WTC11 (cell line): ENCODE measurements at regions not wholly inside any gene's neighbourhood (a gene's known extent, or its start where the extent isn't known, plus 50 kb on each side); places are given as distances from the start of the nearest gene placed in this dataset.

Source experiments
- ATAC-seq: fragments of 200-7000 bp; cut with Tn5 transposase; 2 replicates; pipeline ENCODE4 v1.10.0; 2021; ENCODE audit warnings: mild to moderate bottlenecking, moderate library complexity
- CTCF ChIA-PET: fragments of 300-600 bp; sonication (Branson Sonifier 250); formaldehyde crosslinking; loops from one replicate; lab custom pipeline; 2021; ENCODE audit warnings: antibody characterized with exemption; lab: Charles Lee
- POLR2A ChIA-PET: fragments of 350-600 bp; sonication (Branson Sonifier 250); formaldehyde crosslinking; loops from one replicate; lab custom pipeline; 2021; ENCODE audit warnings: antibody characterized with exemption; lab: Charles Lee
- DNase-seq: peaks from one replicate; pipeline ENCODE4 v3.0.0; 2021; ENCODE audit warnings: low spot score
- H3K27ac Mint-ChIP-seq: 2 replicates; pipeline ENCODE4 v1.8.0; 2021; ENCODE audit warnings: mixed read lengths
- H3K27me3 Mint-ChIP-seq: 2 replicates; pipeline ENCODE4 v1.8.0; 2021; ENCODE audit warnings: low read depth, mild to moderate bottlenecking, moderate library complexity, mixed read lengths
- H3K36me3 Mint-ChIP-seq: 2 replicates; pipeline ENCODE4 v1.8.0; 2021; ENCODE audit warnings: mixed read lengths
- H3K4me1 Mint-ChIP-seq: 2 replicates; pipeline ENCODE4 v1.8.0; 2022; ENCODE audit warnings: mixed read lengths
- H3K4me3 Mint-ChIP-seq: 2 replicates; pipeline ENCODE4 v1.8.0; 2021; ENCODE audit warnings: mild to moderate bottlenecking, moderate library complexity, mixed read lengths
- H3K9me3 Mint-ChIP-seq: 2 replicates; pipeline ENCODE4 v1.8.0; 2021; ENCODE audit warnings: mixed read lengths
- ELF4 ChIP-seq: sonication (generic); formaldehyde crosslinking; IDR thresholded peaks from 2 replicates; pipeline ENCODE4 v1.8.1; 2022; ENCODE audit warnings: low read depth, mild to moderate bottlenecking, moderate library complexity, missing genetic modification reagents
- FOXP1 ChIP-seq: sonication (generic); formaldehyde crosslinking; IDR thresholded peaks from 2 replicates; pipeline ENCODE4 v1.8.0; 2022; ENCODE audit warnings: missing genetic modification reagents, mild to moderate bottlenecking, moderate library complexity, borderline replicate concordance
- GTF2I ChIP-seq: fragments of 250-450 bp; sonication (Bioruptor Pico); conservative IDR thresholded peaks from 2 replicates; pipeline ENCODE4 v1.4.0; 2021; ENCODE audit warnings: mild to moderate bottlenecking
- JUN ChIP-seq: sonication (generic); formaldehyde crosslinking; IDR thresholded peaks from 2 replicates; pipeline ENCODE4 v1.8.0; 2023; ENCODE audit warnings: mild to moderate bottlenecking, missing genetic modification reagents
- NR2C2 ChIP-seq: sonication (generic); formaldehyde crosslinking; IDR thresholded peaks from 2 replicates; pipeline ENCODE4 v1.8.0; 2022; ENCODE audit warnings: mild to moderate bottlenecking, missing genetic modification reagents
- NR3C1 ChIP-seq: sonication (generic); formaldehyde crosslinking; conservative IDR thresholded peaks from 2 replicates; pipeline ENCODE4 v1.8.1; 2023; ENCODE audit warnings: low read depth, mild to moderate bottlenecking, missing genetic modification reagents
- RELA ChIP-seq: sonication (generic); formaldehyde crosslinking; IDR thresholded peaks from 2 replicates; pipeline ENCODE4 v1.8.1; 2022; ENCODE audit warnings: missing genetic modification reagents, mild to moderate bottlenecking, borderline replicate concordance
- SOX15 ChIP-seq: fragments of 250-450 bp; sonication (Bioruptor Pico); IDR thresholded peaks from 2 replicates; pipeline ENCODE4 v1.9.0; 2021; ENCODE audit warnings: mild to moderate bottlenecking
- TEAD4 ChIP-seq: sonication (generic); formaldehyde crosslinking; IDR thresholded peaks from 2 replicates; pipeline ENCODE4 v1.8.0; 2022; ENCODE audit warnings: mild to moderate bottlenecking, missing genetic modification reagents
- ZNF317 ChIP-seq: sonication (generic); formaldehyde crosslinking; IDR thresholded peaks from 2 replicates; pipeline ENCODE4 v1.8.1; 2023; ENCODE audit warnings: low read depth, mild to moderate bottlenecking, moderate library complexity, missing genetic modification reagents, borderline replicate concordance
- TF ChIP-seq, protein P1 (sequence below): sonication (generic); formaldehyde crosslinking; IDR thresholded peaks from 2 replicates; pipeline ENCODE4 v1.8.0; 2022; ENCODE audit warnings: mild to moderate bottlenecking, missing genetic modification reagents
- TF ChIP-seq, protein P2 (sequence below): sonication (generic); formaldehyde crosslinking; IDR thresholded peaks from 2 replicates; pipeline ENCODE4 v1.8.1; 2022; ENCODE audit warnings: mild to moderate bottlenecking, moderate library complexity, missing genetic modification reagents
- TF ChIP-seq, protein P3 (sequence below): sonication (generic); formaldehyde crosslinking; IDR thresholded peaks from 2 replicates; pipeline ENCODE4 v1.8.0; 2022; ENCODE audit warnings: missing genetic modification reagents
- TF ChIP-seq, protein P4 (sequence below): sonication (generic); formaldehyde crosslinking; IDR thresholded peaks from 2 replicates; pipeline ENCODE4 v1.8.1; 2023; ENCODE audit warnings: mild to moderate bottlenecking, missing genetic modification reagents, borderline replicate concordance
- TF ChIP-seq, protein P5 (sequence below): fragments of 250-450 bp; sonication (Bioruptor Pico); IDR thresholded peaks from 2 replicates; pipeline ENCODE4 v1.9.0; 2021; ENCODE audit warnings: mild to moderate bottlenecking
- TF ChIP-seq, protein P6 (sequence below): sonication (generic); formaldehyde crosslinking; IDR thresholded peaks from 2 replicates; pipeline ENCODE4 v1.8.1; 2023; ENCODE audit warnings: mild to moderate bottlenecking, moderate library complexity, missing genetic modification reagents

DNA sequence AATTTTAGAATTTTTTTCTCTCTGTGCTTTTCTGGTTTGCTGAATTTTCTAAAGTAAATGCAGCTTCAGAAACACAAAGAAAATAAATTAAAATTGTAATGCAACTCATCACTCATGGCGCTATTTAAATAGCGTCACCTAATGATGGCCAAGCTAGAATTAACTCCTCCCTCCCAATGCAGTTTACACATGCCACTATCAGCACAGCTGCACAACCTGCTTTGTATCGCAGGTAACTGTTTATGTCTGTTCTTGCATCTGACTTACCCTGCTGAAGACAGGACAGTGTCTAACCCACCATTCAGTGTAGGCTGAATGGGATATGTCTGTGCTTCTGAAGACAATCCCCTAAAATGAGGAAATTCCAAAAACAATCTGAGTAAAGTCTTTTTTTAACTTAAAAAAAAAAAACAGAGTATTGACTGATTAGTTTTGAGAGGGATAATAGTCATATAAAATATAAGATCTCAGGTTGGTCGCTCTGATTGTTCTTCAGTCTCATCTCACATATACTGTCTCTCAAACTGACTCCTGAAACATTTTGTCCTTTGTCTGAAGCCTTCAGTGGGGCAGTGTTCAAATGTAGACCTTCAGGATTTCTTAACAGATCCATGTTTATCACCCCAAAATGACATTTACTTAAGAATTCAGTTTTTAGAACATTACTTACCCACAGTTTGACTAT, 271.4 kb downstream of the ZEB2 start:
- POLR2A ChIA-PET: no interaction called here

DNA sequence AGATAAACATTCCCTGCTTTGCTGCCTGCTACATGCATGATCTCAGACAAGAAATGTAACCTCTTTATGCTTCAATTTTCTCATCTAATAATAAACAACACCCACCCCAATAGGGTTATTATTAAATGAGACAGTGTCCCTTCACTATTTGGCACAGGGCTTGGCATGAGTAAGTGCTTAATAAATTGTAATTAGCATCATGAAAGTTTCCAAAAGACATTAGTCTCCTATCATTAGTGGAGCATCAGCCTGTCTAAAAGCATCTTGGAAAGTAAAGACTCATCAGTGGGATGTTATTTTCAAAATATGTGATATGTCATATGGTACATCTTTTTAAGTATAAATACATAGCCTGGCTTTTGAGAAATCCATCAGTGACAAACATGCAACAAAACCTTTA, 275.0 kb downstream of the ZEB2 start:
- no peak overlapping the region for H3K4me3 Mint-ChIP-seq
- POLR2A ChIA-PET: no interaction called here
- no peak for DNase-seq
- no peak for ATAC-seq
- CTCF ChIA-PET: no interaction called here
- H3K4me1 Mint-ChIP-seq: peaks cover 45% of the 10 kb centered on the region
- no peaks in the 10 kb centered on the region for H3K27me3 Mint-ChIP-seq
- no peak overlapping the region for H3K27ac Mint-ChIP-seq
- H3K36me3 Mint-ChIP-seq: no peaks in the 10 kb centered on the region
- no peak for TF ChIP-seq NR2C2 (CRISPR knock-in tag)
- TF ChIP-seq RELA (CRISPR knock-in tag): no peak
- H3K9me3 Mint-ChIP-seq: no peaks in the 10 kb centered on the region

More for the DNA sequence above, 271.4 kb downstream of the ZEB2 start:
- H3K4me3 Mint-ChIP-seq: no peak overlapping the region
- no peak for DNase-seq
- no peak for TF ChIP-seq SOX15 (CRISPR knock-in tag)
- no peak for TF ChIP-seq ZNF317 (CRISPR knock-in tag)
- TF ChIP-seq, protein P1, sequence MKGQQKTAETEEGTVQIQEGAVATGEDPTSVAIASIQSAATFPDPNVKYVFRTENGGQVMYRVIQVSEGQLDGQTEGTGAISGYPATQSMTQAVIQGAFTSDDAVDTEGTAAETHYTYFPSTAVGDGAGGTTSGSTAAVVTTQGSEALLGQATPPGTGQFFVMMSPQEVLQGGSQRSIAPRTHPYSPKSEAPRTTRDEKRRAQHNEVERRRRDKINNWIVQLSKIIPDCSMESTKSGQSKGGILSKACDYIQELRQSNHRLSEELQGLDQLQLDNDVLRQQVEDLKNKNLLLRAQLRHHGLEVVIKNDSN (CRISPR knock-in tag): no peak
- TF ChIP-seq, protein P2, sequence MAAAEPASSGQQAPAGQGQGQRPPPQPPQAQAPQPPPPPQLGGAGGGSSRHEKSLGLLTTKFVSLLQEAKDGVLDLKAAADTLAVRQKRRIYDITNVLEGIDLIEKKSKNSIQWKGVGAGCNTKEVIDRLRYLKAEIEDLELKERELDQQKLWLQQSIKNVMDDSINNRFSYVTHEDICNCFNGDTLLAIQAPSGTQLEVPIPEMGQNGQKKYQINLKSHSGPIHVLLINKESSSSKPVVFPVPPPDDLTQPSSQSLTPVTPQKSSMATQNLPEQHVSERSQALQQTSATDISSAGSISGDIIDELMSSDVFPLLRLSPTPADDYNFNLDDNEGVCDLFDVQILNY: no peak
- TF ChIP-seq, protein P3, sequence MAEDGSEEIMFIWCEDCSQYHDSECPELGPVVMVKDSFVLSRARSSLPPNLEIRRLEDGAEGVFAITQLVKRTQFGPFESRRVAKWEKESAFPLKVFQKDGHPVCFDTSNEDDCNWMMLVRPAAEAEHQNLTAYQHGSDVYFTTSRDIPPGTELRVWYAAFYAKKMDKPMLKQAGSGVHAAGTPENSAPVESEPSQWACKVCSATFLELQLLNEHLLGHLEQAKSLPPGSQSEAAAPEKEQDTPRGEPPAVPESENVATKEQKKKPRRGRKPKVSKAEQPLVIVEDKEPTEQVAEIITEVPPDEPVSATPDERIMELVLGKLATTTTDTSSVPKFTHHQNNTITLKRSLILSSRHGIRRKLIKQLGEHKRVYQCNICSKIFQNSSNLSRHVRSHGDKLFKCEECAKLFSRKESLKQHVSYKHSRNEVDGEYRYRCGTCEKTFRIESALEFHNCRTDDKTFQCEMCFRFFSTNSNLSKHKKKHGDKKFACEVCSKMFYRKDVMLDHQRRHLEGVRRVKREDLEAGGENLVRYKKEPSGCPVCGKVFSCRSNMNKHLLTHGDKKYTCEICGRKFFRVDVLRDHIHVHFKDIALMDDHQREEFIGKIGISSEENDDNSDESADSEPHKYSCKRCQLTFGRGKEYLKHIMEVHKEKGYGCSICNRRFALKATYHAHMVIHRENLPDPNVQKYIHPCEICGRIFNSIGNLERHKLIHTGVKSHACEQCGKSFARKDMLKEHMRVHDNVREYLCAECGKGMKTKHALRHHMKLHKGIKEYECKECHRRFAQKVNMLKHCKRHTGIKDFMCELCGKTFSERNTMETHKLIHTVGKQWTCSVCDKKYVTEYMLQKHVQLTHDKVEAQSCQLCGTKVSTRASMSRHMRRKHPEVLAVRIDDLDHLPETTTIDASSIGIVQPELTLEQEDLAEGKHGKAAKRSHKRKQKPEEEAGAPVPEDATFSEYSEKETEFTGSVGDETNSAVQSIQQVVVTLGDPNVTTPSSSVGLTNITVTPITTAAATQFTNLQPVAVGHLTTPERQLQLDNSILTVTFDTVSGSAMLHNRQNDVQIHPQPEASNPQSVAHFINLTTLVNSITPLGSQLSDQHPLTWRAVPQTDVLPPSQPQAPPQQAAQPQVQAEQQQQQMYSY (CRISPR knock-in tag): no peak
- no peak for TF ChIP-seq NR3C1
- no peak for TF ChIP-seq ELF4 (CRISPR knock-in tag)
- TF ChIP-seq, protein P4, sequence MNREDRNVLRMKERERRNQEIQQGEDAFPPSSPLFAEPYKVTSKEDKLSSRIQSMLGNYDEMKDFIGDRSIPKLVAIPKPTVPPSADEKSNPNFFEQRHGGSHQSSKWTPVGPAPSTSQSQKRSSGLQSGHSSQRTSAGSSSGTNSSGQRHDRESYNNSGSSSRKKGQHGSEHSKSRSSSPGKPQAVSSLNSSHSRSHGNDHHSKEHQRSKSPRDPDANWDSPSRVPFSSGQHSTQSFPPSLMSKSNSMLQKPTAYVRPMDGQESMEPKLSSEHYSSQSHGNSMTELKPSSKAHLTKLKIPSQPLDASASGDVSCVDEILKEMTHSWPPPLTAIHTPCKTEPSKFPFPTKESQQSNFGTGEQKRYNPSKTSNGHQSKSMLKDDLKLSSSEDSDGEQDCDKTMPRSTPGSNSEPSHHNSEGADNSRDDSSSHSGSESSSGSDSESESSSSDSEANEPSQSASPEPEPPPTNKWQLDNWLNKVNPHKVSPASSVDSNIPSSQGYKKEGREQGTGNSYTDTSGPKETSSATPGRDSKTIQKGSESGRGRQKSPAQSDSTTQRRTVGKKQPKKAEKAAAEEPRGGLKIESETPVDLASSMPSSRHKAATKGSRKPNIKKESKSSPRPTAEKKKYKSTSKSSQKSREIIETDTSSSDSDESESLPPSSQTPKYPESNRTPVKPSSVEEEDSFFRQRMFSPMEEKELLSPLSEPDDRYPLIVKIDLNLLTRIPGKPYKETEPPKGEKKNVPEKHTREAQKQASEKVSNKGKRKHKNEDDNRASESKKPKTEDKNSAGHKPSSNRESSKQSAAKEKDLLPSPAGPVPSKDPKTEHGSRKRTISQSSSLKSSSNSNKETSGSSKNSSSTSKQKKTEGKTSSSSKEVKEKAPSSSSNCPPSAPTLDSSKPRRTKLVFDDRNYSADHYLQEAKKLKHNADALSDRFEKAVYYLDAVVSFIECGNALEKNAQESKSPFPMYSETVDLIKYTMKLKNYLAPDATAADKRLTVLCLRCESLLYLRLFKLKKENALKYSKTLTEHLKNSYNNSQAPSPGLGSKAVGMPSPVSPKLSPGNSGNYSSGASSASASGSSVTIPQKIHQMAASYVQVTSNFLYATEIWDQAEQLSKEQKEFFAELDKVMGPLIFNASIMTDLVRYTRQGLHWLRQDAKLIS: no peak
- TF ChIP-seq, all 79 proteins: peak for 0
- peaks cover 18% of the 10 kb centered on the region for H3K4me1 Mint-ChIP-seq
- no peaks in the 10 kb centered on the region; the same call in 1 of the 2 replicates for H3K27me3 Mint-ChIP-seq
- H3K9me3 Mint-ChIP-seq: peaks cover 22% of the 10 kb centered on the region
- H3K36me3 Mint-ChIP-seq: peaks cover 20% of the 10 kb centered on the region
- no peak overlapping the region for H3K27ac Mint-ChIP-seq
- CTCF ChIA-PET: no interaction called here
- ATAC-seq: no peak

DNA sequence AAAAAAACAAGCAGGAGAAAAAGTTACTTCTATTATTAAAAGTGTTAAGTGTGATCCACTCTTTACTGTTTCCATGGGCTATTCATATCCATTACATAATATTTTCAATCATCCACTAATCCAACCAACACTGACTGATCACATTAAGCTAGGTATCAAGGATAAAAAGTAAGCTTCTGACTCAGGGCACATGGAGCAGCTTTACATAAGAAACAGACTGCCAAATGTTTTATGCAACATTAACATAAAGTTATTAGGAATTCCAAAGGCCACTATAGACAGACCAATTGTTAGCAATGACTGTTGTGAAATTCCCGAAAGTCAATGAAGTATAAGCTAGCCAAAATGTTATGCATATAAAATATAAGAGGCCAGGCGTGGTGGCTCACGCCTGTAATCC, 277.6 kb downstream of the ZEB2 start:
- ATAC-seq (no peak), DNase-seq (no peak)
- H3K27ac Mint-ChIP-seq: no peak overlapping the region
- H3K27me3 Mint-ChIP-seq: no peaks in the 10 kb centered on the region
- ChIA-PET POLR2A (interaction anchor here (0.8 kb wide), 1 partner anchor 82 kb away, joined by 5 read pairs; no protein-coding TSS in a partner anchor), CTCF (no interaction called here)
- H3K9me3 Mint-ChIP-seq: no peaks in the 10 kb centered on the region
- H3K36me3 Mint-ChIP-seq: no peaks in the 10 kb centered on the region
- H3K4me3 Mint-ChIP-seq: no peak overlapping the region
- TF ChIP-seq, protein P5, sequence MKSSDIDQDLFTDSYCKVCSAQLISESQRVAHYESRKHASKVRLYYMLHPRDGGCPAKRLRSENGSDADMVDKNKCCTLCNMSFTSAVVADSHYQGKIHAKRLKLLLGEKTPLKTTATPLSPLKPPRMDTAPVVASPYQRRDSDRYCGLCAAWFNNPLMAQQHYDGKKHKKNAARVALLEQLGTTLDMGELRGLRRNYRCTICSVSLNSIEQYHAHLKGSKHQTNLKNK (CRISPR knock-in tag): no peak
- TF ChIP-seq TEAD4 (no peak), GTF2I (no peak), JUN (CRISPR knock-in tag) (no peak), FOXP1 (CRISPR knock-in tag) (no peak)
- TF ChIP-seq, protein P6, sequence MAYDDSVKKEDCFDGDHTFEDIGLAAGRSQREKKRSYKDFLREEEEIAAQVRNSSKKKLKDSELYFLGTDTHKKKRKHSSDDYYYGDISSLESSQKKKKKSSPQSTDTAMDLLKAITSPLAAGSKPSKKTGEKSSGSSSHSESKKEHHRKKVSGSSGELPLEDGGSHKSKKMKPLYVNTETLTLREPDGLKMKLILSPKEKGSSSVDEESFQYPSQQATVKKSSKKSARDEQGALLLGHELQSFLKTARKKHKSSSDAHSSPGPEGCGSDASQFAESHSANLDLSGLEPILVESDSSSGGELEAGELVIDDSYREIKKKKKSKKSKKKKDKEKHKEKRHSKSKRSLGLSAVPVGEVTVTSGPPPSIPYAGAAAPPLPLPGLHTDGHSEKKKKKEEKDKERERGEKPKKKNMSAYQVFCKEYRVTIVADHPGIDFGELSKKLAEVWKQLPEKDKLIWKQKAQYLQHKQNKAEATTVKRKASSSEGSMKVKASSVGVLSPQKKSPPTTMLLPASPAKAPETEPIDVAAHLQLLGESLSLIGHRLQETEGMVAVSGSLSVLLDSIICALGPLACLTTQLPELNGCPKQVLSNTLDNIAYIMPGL (CRISPR knock-in tag): no peak
- H3K4me1 Mint-ChIP-seq: peaks cover 57% of the 10 kb centered on the region
